Caco-2 (cell line): ENCODE measurements at regions not wholly inside any gene's neighbourhood (a gene's known extent, or its start where the extent isn't known, plus 50 kb on each side); places are given as distances from the start of the nearest gene placed in this dataset.

Experiments
- BruUV-seq: library from RNA; stranded (reverse); fragments of 400-500 nt; replicated peaks from 2 replicates; lab custom pipeline; 2021; lab: Mats Ljungman, UMichigan
- CTCF ChIA-PET: fragments of 300-600 bp; sonication (Branson Sonifier 250); formaldehyde crosslinking; loops from one replicate; lab custom pipeline; 2022; ENCODE audit warnings: antibody characterized with exemption; lab: Charles Lee
- POLR2A ChIA-PET: fragments of 300-600 bp; sonication (Branson Sonifier 250); formaldehyde crosslinking; loops from one replicate; lab custom pipeline; 2022; ENCODE audit warnings: antibody characterized with exemption; lab: Charles Lee
- DNase-seq, 2 experiments: peaks; one replicate each; pipeline versions ENCODE4 v3.0.0 to v3.0.0-alpha.2; 2020 to 2022
- H3K27me3 ChIP-seq: replicated peaks from 2 replicates; pipeline ENCODE4 v1.6.0; 2011; ENCODE audit warnings: low read length; ENCODE audit not compliant: control insufficient read depth, insufficient read depth
- H3K36me3 ChIP-seq: 2 replicates; pipeline ENCODE4 v1.5.1; 2011; ENCODE audit warnings: low read length; ENCODE audit not compliant: control insufficient read depth, insufficient read depth
- H3K4me1 ChIP-seq: fragments of 250-450 bp; sonication (Bioruptor Pico); 2 replicates; pipeline ENCODE4 v1.5.1; 2020; ENCODE audit warnings: mild to moderate bottlenecking
- H3K4me3 ChIP-seq: 2 replicates; pipeline ENCODE4 v1.5.1; 2011; ENCODE audit warnings: low read depth, mild to moderate bottlenecking, control low read depth, low read length
- H3K9me3 ChIP-seq: fragments of 250-450 bp; sonication (Bioruptor Pico); 2 replicates; pipeline ENCODE4 v1.5.1; 2020; ENCODE audit warnings: mild to moderate bottlenecking, moderate library complexity
- H3K27ac Mint-ChIP-seq: one replicate; pipeline ENCODE4 v1.8.0; 2022; ENCODE audit warnings: mixed read lengths; ENCODE audit not compliant: unreplicated experiment
- H3K27me3 Mint-ChIP-seq: one replicate; pipeline ENCODE4 v1.8.0; 2022; ENCODE audit warnings: mixed read lengths; ENCODE audit not compliant: insufficient read depth, unreplicated experiment
- H3K36me3 Mint-ChIP-seq: one replicate; pipeline ENCODE4 v1.8.0; 2022; ENCODE audit warnings: mild to moderate bottlenecking, mixed read lengths; ENCODE audit not compliant: insufficient read depth, unreplicated experiment
- H3K4me1 Mint-ChIP-seq: one replicate; pipeline ENCODE4 v1.8.0; 2022; ENCODE audit warnings: low read depth, mixed read lengths; ENCODE audit not compliant: unreplicated experiment
- H3K4me3 Mint-ChIP-seq: one replicate; pipeline ENCODE4 v1.8.0; 2022; ENCODE audit warnings: mild to moderate bottlenecking, moderate library complexity, mixed read lengths; ENCODE audit not compliant: unreplicated experiment
- H3K9me3 Mint-ChIP-seq: one replicate; pipeline ENCODE4 v1.8.0; 2022; ENCODE audit warnings: mixed read lengths; ENCODE audit not compliant: unreplicated experiment
- intact Hi-C: fragments of 100-400 bp; cut with micrococcal nuclease; formaldehyde crosslinking; loops from one replicate; pipeline ENCODE4 v1.10.0; 2022; ENCODE audit not compliant: unreplicated experiment
- TF ChIP-seq, protein P1 (sequence below), 2 experiments: fragments of 200-600 bp in 1 of 2; IDR thresholded peaks; 1 replicate in 1 of 2; 2 replicates in 1 of 2; pipeline versions ENCODE4 v1.5.1 to v1.8.0; 2011 to 2022; ENCODE audit warnings: antibody characterized with exemption in 1 of 2, control low read depth in 1 of 2, inconsistent platforms in 1 of 2, low read depth in 1 of 2, low read length in 1 of 2, mild to moderate bottlenecking in 1 of 2, moderate library complexity in 1 of 2; ENCODE audit not compliant: insufficient read depth in 1 of 2, severe bottlenecking in 1 of 2, unreplicated experiment in 1 of 2

GRCh38 chr14:71472356-71473340 lies 459.6 kb upstream of the RGS6 start:
- no peaks in the 10 kb centered on the region for H3K27me3 ChIP-seq
- no peaks in the 10 kb centered on the region for H3K36me3 ChIP-seq
- Mint-ChIP-seq H3K27me3 (no peaks in the 10 kb centered on the region), H3K9me3 (peaks cover 6% of the 10 kb centered on the region), H3K4me1 (peaks cover 6% of the 10 kb centered on the region), H3K4me3 (no peak overlapping the region), H3K27ac (no peak overlapping the region), H3K36me3 (peaks cover 10% of the 10 kb centered on the region)
- ChIA-PET CTCF (no interaction called here), POLR2A (no interaction called here)
- peaks cover 4% of the 10 kb centered on the region; the same call in 1 of the 2 replicates for H3K4me1 ChIP-seq
- intact Hi-C loops, result no loop called here
- no peak for DNase-seq
- no TSS peak for BruUV-seq
- TF ChIP-seq, protein P1, sequence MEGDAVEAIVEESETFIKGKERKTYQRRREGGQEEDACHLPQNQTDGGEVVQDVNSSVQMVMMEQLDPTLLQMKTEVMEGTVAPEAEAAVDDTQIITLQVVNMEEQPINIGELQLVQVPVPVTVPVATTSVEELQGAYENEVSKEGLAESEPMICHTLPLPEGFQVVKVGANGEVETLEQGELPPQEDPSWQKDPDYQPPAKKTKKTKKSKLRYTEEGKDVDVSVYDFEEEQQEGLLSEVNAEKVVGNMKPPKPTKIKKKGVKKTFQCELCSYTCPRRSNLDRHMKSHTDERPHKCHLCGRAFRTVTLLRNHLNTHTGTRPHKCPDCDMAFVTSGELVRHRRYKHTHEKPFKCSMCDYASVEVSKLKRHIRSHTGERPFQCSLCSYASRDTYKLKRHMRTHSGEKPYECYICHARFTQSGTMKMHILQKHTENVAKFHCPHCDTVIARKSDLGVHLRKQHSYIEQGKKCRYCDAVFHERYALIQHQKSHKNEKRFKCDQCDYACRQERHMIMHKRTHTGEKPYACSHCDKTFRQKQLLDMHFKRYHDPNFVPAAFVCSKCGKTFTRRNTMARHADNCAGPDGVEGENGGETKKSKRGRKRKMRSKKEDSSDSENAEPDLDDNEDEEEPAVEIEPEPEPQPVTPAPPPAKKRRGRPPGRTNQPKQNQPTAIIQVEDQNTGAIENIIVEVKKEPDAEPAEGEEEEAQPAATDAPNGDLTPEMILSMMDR (IDR thresholded peaks at IDR 0.05; ENCODE audit: insufficient read depth in 1 of 2, low read depth in 1 of 2, low read length in 1 of 2, severe bottlenecking in 1 of 2, unreplicated experiment in 1 of 2), result no peak
- H3K4me3 ChIP-seq, result no peak overlapping the region
- no peaks in the 10 kb centered on the region for H3K9me3 ChIP-seq

DNA sequence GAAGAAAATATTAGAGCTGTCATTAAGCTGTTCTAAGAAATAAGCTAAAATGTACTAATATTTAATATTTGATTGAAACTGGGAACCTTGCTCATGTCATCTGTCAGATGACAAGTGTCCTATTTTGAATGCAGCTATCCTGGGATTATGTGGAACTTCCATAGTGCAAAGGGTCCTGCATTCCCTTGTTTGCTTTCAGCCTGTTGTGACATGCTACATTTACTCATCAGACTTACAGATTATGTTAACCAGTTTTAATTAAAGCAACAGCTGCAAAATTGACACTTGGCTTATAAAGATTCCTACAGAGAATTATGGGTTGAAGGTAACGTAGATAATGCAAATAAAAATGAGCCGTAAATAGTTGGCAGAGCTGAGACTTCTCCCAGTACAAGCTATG lies 458.4 kb upstream of the RGS6 start:
- Mint-ChIP-seq H3K9me3 (no peaks in the 10 kb centered on the region), H3K36me3 (peaks cover 6% of the 10 kb centered on the region), H3K27ac (no peak overlapping the region), H3K4me3 (no peak overlapping the region), H3K27me3 (no peaks in the 10 kb centered on the region), H3K4me1 (peaks cover 6% of the 10 kb centered on the region)
- peaks cover 4% of the 10 kb centered on the region; the same call in 1 of the 2 replicates for H3K4me1 ChIP-seq
- BruUV-seq, result no TSS peak
- CTCF ChIA-PET, result no interaction called here
- no peaks in the 10 kb centered on the region for H3K36me3 ChIP-seq
- TF ChIP-seq, protein P1 (IDR thresholded peaks at IDR 0.05; ENCODE audit: insufficient read depth in 1 of 2, low read depth in 1 of 2, low read length in 1 of 2, severe bottlenecking in 1 of 2, unreplicated experiment in 1 of 2), result no peak
- no peaks in the 10 kb centered on the region for H3K27me3 ChIP-seq
- no peaks in the 10 kb centered on the region for H3K9me3 ChIP-seq
- DNase-seq, result no peak
- POLR2A ChIA-PET, result no interaction called here
- intact Hi-C loops, result no loop called here
- H3K4me3 ChIP-seq, result no peak overlapping the region

GRCh38 chr14:71474301-71475265 lies 457.6 kb upstream of the RGS6 start:
- Mint-ChIP-seq H3K27ac (no peak overlapping the region), H3K4me3 (no peak overlapping the region), H3K27me3 (no peaks in the 10 kb centered on the region), H3K36me3 (peaks cover 6% of the 10 kb centered on the region), H3K4me1 (peaks cover 6% of the 10 kb centered on the region), H3K9me3 (no peaks in the 10 kb centered on the region)
- Histone ChIP-seq H3K9me3 (no peaks in the 10 kb centered on the region), H3K4me3 (no peak overlapping the region), H3K27me3 (no peaks in the 10 kb centered on the region), H3K36me3 (no peaks in the 10 kb centered on the region), H3K4me1 (peaks cover 4% of the 10 kb centered on the region; the same call in 1 of the 2 replicates)
- DNase-seq, result no peak
- ChIA-PET POLR2A (no interaction called here), CTCF (no interaction called here)
- intact Hi-C loops, result no loop called here
- no TSS peak for BruUV-seq
- TF ChIP-seq, protein P1 (IDR thresholded peaks at IDR 0.05; ENCODE audit: insufficient read depth in 1 of 2, low read depth in 1 of 2, low read length in 1 of 2, severe bottlenecking in 1 of 2, unreplicated experiment in 1 of 2), result no peak
